Hepatocyte (in vitro differentiated cells): ENCODE measurements at regions not wholly inside any gene's neighbourhood (a gene's known extent, or its start where the extent isn't known, plus 50 kb on each side); places are given as distances from the start of the nearest gene placed in this dataset.

Experiments
- DNase-seq: peaks from one replicate; pipeline ENCODE4 v3.0.0-alpha.2; 2016; ENCODE audit warnings: low spot score
- H2AFZ ChIP-seq: fragments of 200-600 bp; sonication (generic); 2 replicates; pipeline ENCODE4 v1.6.0; 2016; ENCODE audit warnings: antibody characterized with exemption, mild to moderate bottlenecking
- H3K27ac ChIP-seq: fragments of 200-600 bp; sonication (generic); 2 replicates; pipeline ENCODE4 v1.5.1; 2016; ENCODE audit warnings: mild to moderate bottlenecking
- H3K27me3 ChIP-seq: fragments of 200-600 bp; sonication (generic); 2 replicates; pipeline ENCODE4 v1.6.1; 2016
- H3K36me3 ChIP-seq: fragments of 200-600 bp; sonication (generic); replicated peaks from 2 replicates; pipeline ENCODE4 v1.5.1; 2016; ENCODE audit warnings: low read depth; ENCODE audit not compliant: insufficient read depth
- H3K4me1 ChIP-seq: fragments of 200-600 bp; sonication (generic); 2 replicates; pipeline ENCODE4 v1.5.1; 2016; ENCODE audit warnings: mild to moderate bottlenecking, moderate library complexity; ENCODE audit not compliant: insufficient read depth
- H3K4me2 ChIP-seq: fragments of 200-600 bp; sonication (generic); 2 replicates; pipeline ENCODE4 v1.6.0; 2016
- H3K4me3 ChIP-seq: fragments of 200-600 bp; sonication (generic); 2 replicates; pipeline ENCODE4 v1.5.1; 2016; ENCODE audit warnings: mild to moderate bottlenecking
- H3K79me2 ChIP-seq: fragments of 200-600 bp; sonication (generic); 2 replicates; pipeline ENCODE4 v1.6.0; 2017; ENCODE audit warnings: mild to moderate bottlenecking
- H3K9me2 ChIP-seq: fragments of 200-600 bp; sonication (generic); replicated peaks from 2 replicates; pipeline ENCODE4 v1.6.0; 2017; ENCODE audit warnings: mild to moderate bottlenecking; ENCODE audit not compliant: insufficient read depth
- H3K9me3 ChIP-seq: fragments of 200-600 bp; sonication (generic); 2 replicates; pipeline ENCODE4 v1.5.1; 2016; ENCODE audit warnings: low read depth, mild to moderate bottlenecking
- H4K20me1 ChIP-seq: fragments of 200-600 bp; sonication (generic); 2 replicates; pipeline ENCODE4 v1.6.0; 2016; ENCODE audit warnings: mild to moderate bottlenecking; ENCODE audit not compliant: insufficient read depth, poor library complexity, severe bottlenecking
- EZH2 ChIP-seq: fragments of 200-600 bp; sonication (generic); IDR thresholded peaks from 2 replicates; pipeline ENCODE4 v1.6.1; 2016; ENCODE audit warnings: antibody characterized with exemption, mild to moderate bottlenecking, borderline replicate concordance
- EZH2phosphoT487 ChIP-seq: fragments of 200-600 bp; sonication (generic); IDR thresholded peaks from one replicate; pipeline ENCODE4 v1.6.1; 2018; ENCODE audit warnings: antibody characterized with exemption, mild to moderate bottlenecking, low read depth, moderate library complexity; ENCODE audit not compliant: unreplicated experiment, severe bottlenecking
- WGBS: methylation state at CpG from one replicate; pipeline ENCODE4 v1.1.6; 2016; ENCODE audit warnings: low lambda C conversion rate; ENCODE audit errors: missing lambda C conversion rate; 5-methylcytosine and 5-hydroxymethylcytosine counted together
- TF ChIP-seq, protein P1 (sequence below): fragments of 200-600 bp; sonication (generic); IDR thresholded peaks from 2 replicates; pipeline ENCODE4 v1.5.1; 2016; ENCODE audit warnings: antibody characterized with exemption, mild to moderate bottlenecking; ENCODE audit not compliant: poor library complexity

DNA sequence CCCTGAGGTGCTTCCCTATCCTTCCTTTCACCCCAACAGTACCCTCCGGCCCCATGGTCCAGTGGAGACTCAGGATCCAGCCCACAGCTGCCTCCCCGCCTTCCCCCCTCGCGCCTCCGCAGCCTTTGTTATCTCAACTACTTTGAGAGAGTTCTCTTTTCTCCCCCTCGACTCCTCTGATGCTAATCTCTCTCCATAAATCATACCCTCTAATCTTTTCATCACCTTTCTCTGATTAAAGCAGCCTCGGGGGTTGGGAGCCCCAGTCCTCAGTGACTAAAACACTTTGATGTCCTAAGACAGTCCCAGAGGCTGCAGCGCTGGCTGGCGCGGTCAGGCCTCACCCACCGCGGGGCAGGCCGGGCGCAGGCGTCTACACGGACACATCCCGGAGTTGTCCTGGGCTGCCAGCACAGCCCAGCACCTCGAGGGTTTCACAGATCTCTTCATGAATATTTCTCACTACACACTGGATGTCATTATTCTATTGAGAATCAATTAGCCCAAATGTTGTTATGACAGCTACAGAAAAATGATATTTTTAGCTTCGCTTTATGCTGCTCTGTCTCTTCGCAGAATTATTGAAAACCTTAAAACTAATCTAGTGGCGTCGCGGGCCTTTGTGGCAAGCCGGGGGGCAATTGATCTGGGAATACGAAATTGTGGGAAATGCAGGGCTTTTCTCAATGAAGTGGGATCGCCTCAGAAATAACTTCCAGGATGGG lies 289.5 kb downstream of the RRAGC start:
- peaks cover 41% of the 10 kb centered on the region for H3K27me3 ChIP-seq
- WGBS, result 45% methylated on average over 26 of the region's 26 CpGs

DNA sequence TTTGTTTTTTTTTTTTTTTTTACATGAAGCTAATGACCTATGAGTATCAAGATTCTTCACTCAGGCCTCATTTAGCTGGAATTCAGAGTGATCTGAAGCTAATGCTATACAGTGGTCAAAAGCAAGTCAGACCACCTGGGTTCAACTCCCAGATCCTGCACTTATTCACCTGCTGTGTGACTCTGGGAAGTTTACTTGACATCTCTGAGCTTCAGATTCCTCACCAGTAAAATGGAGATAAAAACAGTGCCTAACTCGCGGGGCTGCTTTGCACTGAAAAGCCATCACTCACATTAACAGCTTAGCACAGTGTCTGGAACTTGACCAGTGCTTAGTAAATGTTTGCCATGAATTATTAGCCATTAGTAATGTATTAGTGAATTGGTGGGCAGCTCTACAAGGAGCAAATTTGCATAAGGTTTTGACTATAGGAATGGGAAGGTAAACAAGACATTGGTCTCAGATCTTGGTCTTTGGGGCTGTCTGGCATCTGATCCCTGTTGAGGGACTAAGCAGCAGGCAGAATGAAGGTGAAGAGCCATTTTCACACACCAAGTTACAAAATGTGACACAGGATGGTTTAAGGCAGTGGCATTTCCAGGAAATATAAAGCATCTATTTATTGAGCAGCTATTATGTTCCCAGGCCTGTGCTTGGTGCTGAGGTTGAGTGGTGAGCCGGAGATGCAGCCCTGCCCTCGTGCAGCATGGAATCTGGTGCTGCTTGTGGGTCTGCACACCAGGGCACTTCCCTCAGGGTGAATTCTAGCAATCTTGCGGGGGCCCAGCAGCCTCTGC lies 291.3 kb downstream of the RRAGC start:
- H4K20me1 ChIP-seq, result no peaks in the 10 kb centered on the region
- 65% methylated on average over 5 of the region's 5 CpGs for WGBS
- H3K4me1 ChIP-seq, result no peaks in the 10 kb centered on the region
- TF ChIP-seq, protein P1, sequence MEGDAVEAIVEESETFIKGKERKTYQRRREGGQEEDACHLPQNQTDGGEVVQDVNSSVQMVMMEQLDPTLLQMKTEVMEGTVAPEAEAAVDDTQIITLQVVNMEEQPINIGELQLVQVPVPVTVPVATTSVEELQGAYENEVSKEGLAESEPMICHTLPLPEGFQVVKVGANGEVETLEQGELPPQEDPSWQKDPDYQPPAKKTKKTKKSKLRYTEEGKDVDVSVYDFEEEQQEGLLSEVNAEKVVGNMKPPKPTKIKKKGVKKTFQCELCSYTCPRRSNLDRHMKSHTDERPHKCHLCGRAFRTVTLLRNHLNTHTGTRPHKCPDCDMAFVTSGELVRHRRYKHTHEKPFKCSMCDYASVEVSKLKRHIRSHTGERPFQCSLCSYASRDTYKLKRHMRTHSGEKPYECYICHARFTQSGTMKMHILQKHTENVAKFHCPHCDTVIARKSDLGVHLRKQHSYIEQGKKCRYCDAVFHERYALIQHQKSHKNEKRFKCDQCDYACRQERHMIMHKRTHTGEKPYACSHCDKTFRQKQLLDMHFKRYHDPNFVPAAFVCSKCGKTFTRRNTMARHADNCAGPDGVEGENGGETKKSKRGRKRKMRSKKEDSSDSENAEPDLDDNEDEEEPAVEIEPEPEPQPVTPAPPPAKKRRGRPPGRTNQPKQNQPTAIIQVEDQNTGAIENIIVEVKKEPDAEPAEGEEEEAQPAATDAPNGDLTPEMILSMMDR, result no peak
- no peak for TF ChIP-seq EZH2phosphoT487
- TF ChIP-seq EZH2, result no peak
- H3K79me2 ChIP-seq, result no peaks in the 10 kb centered on the region
- no peak overlapping the region for H3K4me3 ChIP-seq
- no peak overlapping the region for H3K4me2 ChIP-seq
- DNase-seq, result no peak
- no peaks in the 10 kb centered on the region for H3K9me3 ChIP-seq
- no peaks in the 10 kb centered on the region for H3K9me2 ChIP-seq
- H2AFZ ChIP-seq, result no peak overlapping the region
- peaks cover 41% of the 10 kb centered on the region for H3K27me3 ChIP-seq
- H3K27ac ChIP-seq, result no peak overlapping the region
- H3K36me3 ChIP-seq, result no peaks in the 10 kb centered on the region

More for the DNA sequence above, 289.5 kb downstream of the RRAGC start:
- Histone ChIP-seq H3K9me2 (no peaks in the 10 kb centered on the region), H3K9me3 (no peaks in the 10 kb centered on the region), H3K36me3 (no peaks in the 10 kb centered on the region), H3K4me1 (no peaks in the 10 kb centered on the region), H3K4me2 (no peak overlapping the region), H3K27ac (no peak overlapping the region), H3K4me3 (no peak overlapping the region), H3K79me2 (no peaks in the 10 kb centered on the region), H2AFZ (no peak overlapping the region), H4K20me1 (no peaks in the 10 kb centered on the region)
- DNase-seq, result no peak
- TF ChIP-seq EZH2, result no peak

- no peak for TF ChIP-seq EZH2
- no peak for TF ChIP-seq EZH2phosphoT487
- TF ChIP-seq, protein P1, result no peak
- H3K36me3 ChIP-seq, result no peaks in the 10 kb centered on the region
- no peak overlapping the region for H3K4me3 ChIP-seq
- H3K27ac ChIP-seq, result no peak overlapping the region
- DNase-seq, result no peak
- 87% methylated on average over 5 of the region's 5 CpGs for WGBS
- no peaks in the 10 kb centered on the region for H3K9me3 ChIP-seq
- no peaks in the 10 kb centered on the region for H3K79me2 ChIP-seq
- H3K9me2 ChIP-seq, result no peaks in the 10 kb centered on the region
- H3K27me3 ChIP-seq, result peaks cover 35% of the 10 kb centered on the region
- no peaks in the 10 kb centered on the region for H3K4me1 ChIP-seq
- no peaks in the 10 kb centered on the region for H4K20me1 ChIP-seq
- no peak overlapping the region for H3K4me2 ChIP-seq
- no peak overlapping the region for H2AFZ ChIP-seq
These were observed 292.2 kb downstream of the RRAGC start for GRCh38 chr1:38567401-38567800.

DNA sequence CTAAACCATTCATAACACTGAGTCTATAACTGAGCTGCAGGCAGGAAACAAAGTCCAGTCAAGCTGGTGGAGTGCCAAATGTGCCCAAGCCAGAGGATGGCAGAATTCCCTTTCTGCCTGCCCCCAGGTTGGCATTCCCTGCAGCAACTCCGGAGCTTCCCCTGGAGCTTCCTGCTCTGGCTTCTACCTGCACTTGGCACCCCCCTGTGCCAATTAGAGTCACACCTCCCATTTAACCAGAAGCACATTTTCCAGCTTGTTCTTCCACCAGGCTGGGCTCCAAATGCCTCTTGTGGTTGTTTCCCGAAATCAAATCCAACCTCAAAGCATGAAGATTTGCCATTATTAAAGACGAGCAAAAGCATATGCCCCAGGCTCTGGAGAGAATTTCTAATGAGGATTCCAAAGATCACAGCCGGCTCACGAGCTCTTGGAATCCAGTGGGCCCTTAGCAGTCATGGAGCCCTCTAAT lies 294.5 kb downstream of the RRAGC start:
- Histone ChIP-seq H3K9me3 (no peaks in the 10 kb centered on the region), H3K4me3 (no peak overlapping the region), H3K27me3 (peaks cover 37% of the 10 kb centered on the region), H3K4me2 (no peak overlapping the region), H4K20me1 (no peaks in the 10 kb centered on the region), H3K9me2 (no peaks in the 10 kb centered on the region), H3K4me1 (no peaks in the 10 kb centered on the region), H2AFZ (no peak overlapping the region), H3K36me3 (no peaks in the 10 kb centered on the region), H3K79me2 (no peaks in the 10 kb centered on the region), H3K27ac (no peak overlapping the region)
- 56% methylated on average over 5 of the region's 5 CpGs for WGBS
- TF ChIP-seq EZH2phosphoT487 (no peak), EZH2 (no peak)
- TF ChIP-seq, protein P1, result no peak
- DNase-seq, result no peak
